H9 (cell line): ENCODE measurements at regions not wholly inside any gene's neighbourhood (a gene's known extent, or its start where the extent isn't known, plus 50 kb on each side); places are given as distances from the start of the nearest gene placed in this dataset.

Experiments
- DNase-seq: peaks from one replicate; pipeline ENCODE4 v3.0.0-alpha.2; 2017
- H2AFZ ChIP-seq: one replicate; pipeline ENCODE4 v1.6.1; 2013; ENCODE audit warnings: mild to moderate bottlenecking, low read length, control low read depth, moderate library complexity
- H2AK5ac ChIP-seq: 2 replicates; pipeline ENCODE4 v1.6.1; 2013; ENCODE audit warnings: low read length, control low read depth, mixed read lengths; ENCODE audit not compliant: insufficient read length
- H2BK120ac ChIP-seq: one replicate; pipeline ENCODE4 v1.6.1; 2013; ENCODE audit warnings: low read depth, mild to moderate bottlenecking, low read length, control low read depth, inconsistent platforms; ENCODE audit not compliant: poor library complexity, severe bottlenecking
- H2BK12ac ChIP-seq: 2 replicates; pipeline ENCODE4 v1.6.1; 2013; ENCODE audit warnings: low read length, control low read depth, mixed read lengths, low read depth; ENCODE audit not compliant: insufficient read length
- H2BK15ac ChIP-seq: 2 replicates; pipeline ENCODE4 v1.6.1; 2013; ENCODE audit warnings: low read depth, low read length, control low read depth
- H2BK20ac ChIP-seq: one replicate; pipeline ENCODE4 v1.6.1; 2013; ENCODE audit warnings: low read depth, mild to moderate bottlenecking, low read length, control low read depth, inconsistent platforms; ENCODE audit not compliant: poor library complexity, severe bottlenecking
- H2BK5ac ChIP-seq: 2 replicates; pipeline ENCODE4 v1.6.1; 2013; ENCODE audit warnings: low read length, control low read depth, mixed read lengths; ENCODE audit not compliant: insufficient read length
- H3K14ac ChIP-seq: 2 replicates; pipeline ENCODE4 v1.6.1; 2013; ENCODE audit warnings: low read length, control low read depth; ENCODE audit not compliant: insufficient read depth
- H3K18ac ChIP-seq: 2 replicates; pipeline ENCODE4 v1.6.1; 2013; ENCODE audit warnings: low read depth, mild to moderate bottlenecking, mixed read lengths, low read length, control low read depth; ENCODE audit not compliant: insufficient read length
- H3K23ac ChIP-seq: 2 replicates; pipeline ENCODE4 v1.6.1; 2013; ENCODE audit warnings: low read length, control low read depth, mixed read lengths, low read depth; ENCODE audit not compliant: insufficient read length
- H3K23me2 ChIP-seq: 2 replicates; pipeline ENCODE4 v1.6.1; 2013; ENCODE audit warnings: low read depth, mild to moderate bottlenecking, mixed read lengths, low read length, control low read depth; ENCODE audit not compliant: insufficient read length, poor library complexity, severe bottlenecking
- H3K27ac ChIP-seq: 2 replicates; pipeline ENCODE4 v1.5.1; 2013; ENCODE audit warnings: low read length, control low read depth, mixed read lengths, low read depth; ENCODE audit not compliant: insufficient read length
- H3K27me3 ChIP-seq: 2 replicates; pipeline ENCODE4 v1.6.1; 2013; ENCODE audit warnings: low read length, control low read depth, inconsistent platforms; ENCODE audit not compliant: insufficient read depth
- H3K4ac ChIP-seq: 2 replicates; pipeline ENCODE4 v1.6.1; 2013; ENCODE audit warnings: low read depth, mild to moderate bottlenecking, control low read depth, inconsistent platforms, low read length, moderate library complexity
- H3K4me1 ChIP-seq: 2 replicates; pipeline ENCODE4 v1.6.1; 2013; ENCODE audit warnings: low read length, control low read depth, inconsistent platforms; ENCODE audit not compliant: insufficient read depth
- H3K4me2 ChIP-seq: 2 replicates; pipeline ENCODE4 v1.6.1; 2013; ENCODE audit warnings: low read length, control low read depth, mixed read lengths; ENCODE audit not compliant: insufficient read length, insufficient read depth
- H3K56ac ChIP-seq: 2 replicates; pipeline ENCODE4 v1.6.1; 2013; ENCODE audit warnings: low read depth, mild to moderate bottlenecking, mixed read lengths, low read length, control low read depth; ENCODE audit not compliant: insufficient read length
- H3K79me1 ChIP-seq: 2 replicates; pipeline ENCODE4 v1.6.1; 2013; ENCODE audit warnings: low read depth, mild to moderate bottlenecking, moderate library complexity, low read length, control low read depth, inconsistent platforms; ENCODE audit not compliant: insufficient read depth, poor library complexity, severe bottlenecking
- H3K79me2 ChIP-seq: 2 replicates; pipeline ENCODE4 v1.6.1; 2013; ENCODE audit warnings: low read length, control low read depth, inconsistent platforms; ENCODE audit not compliant: insufficient read depth
- H3K9ac ChIP-seq: 2 replicates; pipeline ENCODE4 v1.6.1; 2013; ENCODE audit warnings: low read length, control low read depth, mixed read lengths; ENCODE audit not compliant: insufficient read length; ENCODE audit errors: extremely low read depth
- H3K9me3 ChIP-seq: one replicate; pipeline ENCODE4 v1.6.1; 2013; ENCODE audit warnings: low read depth, low read length, inconsistent platforms; ENCODE audit not compliant: control insufficient read depth
- H3T11ph ChIP-seq: one replicate; pipeline ENCODE4 v1.6.1; 2013; ENCODE audit warnings: mild to moderate bottlenecking, low read length, control low read depth, inconsistent platforms
- H4K20me1 ChIP-seq: one replicate; pipeline ENCODE4 v1.6.1; 2013; ENCODE audit not compliant: control insufficient read depth, insufficient read length, insufficient read depth
- H4K5ac ChIP-seq: 2 replicates; pipeline ENCODE4 v1.6.1; 2013; ENCODE audit warnings: low read depth, mild to moderate bottlenecking, mixed read lengths, low read length, control low read depth; ENCODE audit not compliant: insufficient read length
- H4K8ac ChIP-seq: replicated peaks from 2 replicates; pipeline ENCODE4 v1.6.1; 2013; ENCODE audit warnings: low read length, control low read depth, mixed read lengths, low read depth; ENCODE audit not compliant: insufficient read length
- H4K91ac ChIP-seq: 2 replicates; pipeline ENCODE4 v1.6.1; 2013; ENCODE audit warnings: low read depth, mild to moderate bottlenecking, moderate library complexity, mixed read lengths, low read length, control low read depth; ENCODE audit not compliant: insufficient read length
- H3K27ac Mint-ChIP-seq, 3 experiments: 2 replicates in 2 of 3; 3 replicates in 1 of 3; pipeline ENCODE4 v1.8.0; 2020 to 2021; ENCODE audit warnings: mixed read lengths in 3 of 3, mild to moderate bottlenecking in 1 of 3, moderate library complexity in 1 of 3
- H3K27me3 Mint-ChIP-seq: 2 replicates; pipeline ENCODE4 v1.8.0; 2021; ENCODE audit warnings: low read depth, mild to moderate bottlenecking, moderate library complexity, mixed read lengths
- H3K36me3 Mint-ChIP-seq, 3 experiments: 2 replicates in 2 of 3; 3 replicates in 1 of 3; pipeline ENCODE4 v1.8.0; 2020 to 2021; ENCODE audit warnings: low read depth in 3 of 3, mixed read lengths in 3 of 3; ENCODE audit not compliant: insufficient read depth in 1 of 3
- H3K4me1 Mint-ChIP-seq, 2 experiments: 2 replicates each; pipeline ENCODE4 v1.8.0; 2020; ENCODE audit warnings: mixed read lengths in 2 of 2
- H3K4me3 Mint-ChIP-seq, 2 experiments: 2 replicates in 1 of 2; 3 replicates in 1 of 2; pipeline ENCODE4 v1.8.0; 2020 to 2021; ENCODE audit warnings: mild to moderate bottlenecking in 2 of 2, mixed read lengths in 2 of 2, moderate library complexity in 1 of 2
- H3K9me3 Mint-ChIP-seq, 2 experiments: 2 replicates in 1 of 2; 3 replicates in 1 of 2; pipeline ENCODE4 v1.8.0; 2020; ENCODE audit warnings: mild to moderate bottlenecking in 2 of 2, mixed read lengths in 2 of 2, moderate library complexity in 1 of 2
- WGBS: extraction: QIAGEN DNeasy Blood & Tissue Kit; methylation state at CpG from one replicate; pipeline ENCODE4 v1.1.7; 2013; ENCODE audit warnings: missing lambda C conversion rate, low lambda C conversion rate, mixed read lengths; ENCODE audit not compliant: insufficient read length; ENCODE audit errors: extremely low coverage; 5-methylcytosine and 5-hydroxymethylcytosine counted together
- TF ChIP-seq, protein P1 (sequence below): fragments of 200-600 bp; sonication (generic); conservative IDR thresholded peaks from 3 replicates; pipeline ENCODE4 v1.8.0; 2021; ENCODE audit warnings: antibody characterized with exemption, mild to moderate bottlenecking

DNA sequence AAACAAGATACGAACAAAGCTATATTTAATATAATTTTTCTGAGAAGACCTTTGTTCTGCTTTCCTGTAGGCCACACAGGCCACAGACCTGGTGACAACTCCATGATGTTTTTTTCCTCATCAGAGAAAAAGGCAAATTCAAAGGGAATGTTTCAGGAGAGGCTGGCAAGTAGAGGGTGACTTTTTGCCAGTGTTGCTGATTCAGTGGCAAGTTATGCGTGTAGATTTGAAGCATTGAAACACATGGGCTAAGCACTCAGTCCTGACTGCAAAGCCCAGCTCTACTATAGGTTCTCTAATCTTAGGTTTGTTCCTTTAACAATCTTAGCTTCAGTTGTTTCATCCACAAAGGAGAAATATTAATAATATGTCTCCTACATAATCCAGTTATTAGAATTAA, 499.8 kb downstream of the SUCLG1 start:
- Histone ChIP-seq H4K5ac (no peak overlapping the region), H3K27me3 (no peaks in the 10 kb centered on the region), H4K8ac (no peak overlapping the region), H3K9me3 (no peaks in the 10 kb centered on the region), H2BK120ac (no peak overlapping the region), H2AK5ac (no peak overlapping the region), H2AFZ (no peak overlapping the region), H2BK20ac (no peak overlapping the region), H3K23ac (no peak overlapping the region), H3K14ac (no peak overlapping the region), H2BK5ac (no peak overlapping the region), H4K20me1 (no peaks in the 10 kb centered on the region), H4K91ac (no peak overlapping the region), H3K4ac (no peak overlapping the region), H3K79me2 (no peaks in the 10 kb centered on the region), H3K23me2 (no peaks in the 10 kb centered on the region), H3K18ac (no peak overlapping the region), H3K56ac (no peak overlapping the region), H3K9ac (no peak overlapping the region), H2BK15ac (no peak overlapping the region), H3K4me2 (no peak overlapping the region), H3K79me1 (no peaks in the 10 kb centered on the region), H2BK12ac (no peak overlapping the region), H3T11ph (no peak overlapping the region), H3K27ac (no peak overlapping the region), H3K4me1 (no peaks in the 10 kb centered on the region)
- Mint-ChIP-seq H3K9me3 (no peaks in the 10 kb centered on the region), H3K4me3 (no peak overlapping the region), H3K27me3 (no peaks in the 10 kb centered on the region), H3K36me3 (no peaks in the 10 kb centered on the region), H3K4me1 (no peaks in the 10 kb centered on the region), H3K27ac (no peak overlapping the region)
- WGBS: no CpG with 5 or more reads among the region's 2 CpGs
- TF ChIP-seq, protein P1, sequence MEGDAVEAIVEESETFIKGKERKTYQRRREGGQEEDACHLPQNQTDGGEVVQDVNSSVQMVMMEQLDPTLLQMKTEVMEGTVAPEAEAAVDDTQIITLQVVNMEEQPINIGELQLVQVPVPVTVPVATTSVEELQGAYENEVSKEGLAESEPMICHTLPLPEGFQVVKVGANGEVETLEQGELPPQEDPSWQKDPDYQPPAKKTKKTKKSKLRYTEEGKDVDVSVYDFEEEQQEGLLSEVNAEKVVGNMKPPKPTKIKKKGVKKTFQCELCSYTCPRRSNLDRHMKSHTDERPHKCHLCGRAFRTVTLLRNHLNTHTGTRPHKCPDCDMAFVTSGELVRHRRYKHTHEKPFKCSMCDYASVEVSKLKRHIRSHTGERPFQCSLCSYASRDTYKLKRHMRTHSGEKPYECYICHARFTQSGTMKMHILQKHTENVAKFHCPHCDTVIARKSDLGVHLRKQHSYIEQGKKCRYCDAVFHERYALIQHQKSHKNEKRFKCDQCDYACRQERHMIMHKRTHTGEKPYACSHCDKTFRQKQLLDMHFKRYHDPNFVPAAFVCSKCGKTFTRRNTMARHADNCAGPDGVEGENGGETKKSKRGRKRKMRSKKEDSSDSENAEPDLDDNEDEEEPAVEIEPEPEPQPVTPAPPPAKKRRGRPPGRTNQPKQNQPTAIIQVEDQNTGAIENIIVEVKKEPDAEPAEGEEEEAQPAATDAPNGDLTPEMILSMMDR: no peak
- DNase-seq: no peak
